ENCODE measurements at regions not wholly inside any gene's neighbourhood (a gene's known extent, or its start where the extent isn't known, plus 50 kb on each side); places are given as distances from the start of the nearest gene placed in this dataset.

GRCh38 chr3:5634411-5634810, 446.9 kb downstream of the EDEM1 start:
- no peaks in the 10 kb centered on the region for H3K36me3 ChIP-seq
- no peak for ATAC-seq
- no peak overlapping the region for H3K4me3 ChIP-seq
- no peak for DNase-seq
- peaks cover 0 to 15% of the 10 kb centered on the region in 2 donors for H3K9me3 ChIP-seq
- intact Hi-C loops (cut with DNase I) = no loop called here
- H3K4me1 ChIP-seq = no peaks in the 10 kb centered on the region
- H3K27ac ChIP-seq = no peak overlapping the region
- H3K27me3 ChIP-seq = no peaks in the 10 kb centered on the region
- no peak for TF ChIP-seq CTCF (IDR thresholded peaks at IDR 0.05)

- Histone ChIP-seq H3K4me3 (no peak overlapping the region), H3K27ac (no peak overlapping the region), H3K36me3 (no peaks in the 10 kb centered on the region), H3K4me1 (no peaks in the 10 kb centered on the region), H3K9me3 (peaks cover 0 to 17% of the 10 kb centered on the region in 2 donors), H3K27me3 (no peaks in the 10 kb centered on the region)
- ATAC-seq = no peak
- intact Hi-C loops (cut with DNase I) = no loop called here
- no peak for TF ChIP-seq CTCF (IDR thresholded peaks at IDR 0.05)
- no peak for DNase-seq
Observed at GRCh38 chr3:5635746-5636145, 448.2 kb downstream of the EDEM1 start.

- ATAC-seq = no peak
- Histone ChIP-seq H3K36me3 (no peaks in the 10 kb centered on the region), H3K4me3 (no peak overlapping the region), H3K9me3 (peaks cover 0 to 20% of the 10 kb centered on the region in 2 donors), H3K4me1 (no peaks in the 10 kb centered on the region), H3K27ac (no peak overlapping the region), H3K27me3 (no peaks in the 10 kb centered on the region)
- intact Hi-C loops (cut with DNase I) = no loop called here
- DNase-seq = no peak
- no peak for TF ChIP-seq CTCF (IDR thresholded peaks at IDR 0.05)
Observed at GRCh38 chr3:5638550-5638949, 451.0 kb downstream of the EDEM1 start.

GRCh38 chr3:5644773-5645670, 457.5 kb downstream of the EDEM1 start:
- Histone ChIP-seq H3K27me3 (no peaks in the 10 kb centered on the region), H3K9me3 (peaks cover 0 to 3% of the 10 kb centered on the region in 2 donors), H3K36me3 (no peaks in the 10 kb centered on the region), H3K4me1 (no peaks in the 10 kb centered on the region), H3K27ac (no peak overlapping the region), H3K4me3 (no peak overlapping the region)
- DNase-seq (no peak), ATAC-seq (no peak)
- no peak for TF ChIP-seq CTCF (IDR thresholded peaks at IDR 0.05)
- intact Hi-C loops (cut with DNase I) = no loop called here

- no peaks in the 10 kb centered on the region for H3K36me3 ChIP-seq
- no peak overlapping the region for H3K27ac ChIP-seq
- ATAC-seq (no peak), DNase-seq (no peak)
- no peak for TF ChIP-seq CTCF (IDR thresholded peaks at IDR 0.05)
- intact Hi-C loops (cut with DNase I) = no loop called here
- H3K4me3 ChIP-seq = no peak overlapping the region
- H3K9me3 ChIP-seq = peaks cover 0 to 3% of the 10 kb centered on the region in 2 donors
- no peaks in the 10 kb centered on the region for H3K27me3 ChIP-seq
- H3K4me1 ChIP-seq = no peaks in the 10 kb centered on the region
Observed at GRCh38 chr3:5645692-5646410, 458.3 kb downstream of the EDEM1 start.
